Tongue (tissue), 1 donor: ENCODE measurements at regions not wholly inside any gene's neighbourhood (a gene's known extent, or its start where the extent isn't known, plus 50 kb on each side); places are given as distances from the start of the nearest gene placed in this dataset.
A peak's percentile ranks its signal among the peaks of the same experiment; 100 is the strongest.
"Not testable (repeated sequence)": the region's sequence is repeated elsewhere in the genome, so short reads cannot be mapped to it uniquely, and the experiment has no call there.

ENCODE experiments used
- DNase-seq: peaks from one replicate; pipeline ENCODE4 v3.0.0-alpha.2; 2015

GRCh38 chr4:107391009-107391629 is 328.9 kb downstream of the PAPSS1 start:
- DNase-seq, result no peak

DNA sequence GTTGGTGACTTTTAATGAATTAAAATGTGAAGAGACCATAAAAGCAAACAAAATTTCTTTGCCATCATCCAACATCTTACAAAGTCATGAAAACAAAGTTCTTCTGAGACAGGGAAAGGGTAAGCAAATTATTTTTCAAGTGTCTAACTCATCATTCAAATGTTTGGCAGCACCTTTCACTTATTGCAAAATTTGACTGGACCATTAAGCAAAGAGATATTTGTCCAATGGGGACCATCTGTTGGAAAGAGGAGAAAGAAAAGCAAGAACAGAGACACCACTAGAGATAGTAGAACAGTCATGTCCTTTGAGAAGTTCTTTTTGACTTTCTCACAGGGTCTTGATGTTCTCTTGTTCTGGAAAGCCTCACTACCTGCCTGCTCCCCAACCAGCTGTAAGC is 330.1 kb downstream of the PAPSS1 start:
- DNase-seq, result no peak

- no peak for DNase-seq
These were observed 331.2 kb downstream of the PAPSS1 start for GRCh38 chr4:107388736-107389274.

DNA sequence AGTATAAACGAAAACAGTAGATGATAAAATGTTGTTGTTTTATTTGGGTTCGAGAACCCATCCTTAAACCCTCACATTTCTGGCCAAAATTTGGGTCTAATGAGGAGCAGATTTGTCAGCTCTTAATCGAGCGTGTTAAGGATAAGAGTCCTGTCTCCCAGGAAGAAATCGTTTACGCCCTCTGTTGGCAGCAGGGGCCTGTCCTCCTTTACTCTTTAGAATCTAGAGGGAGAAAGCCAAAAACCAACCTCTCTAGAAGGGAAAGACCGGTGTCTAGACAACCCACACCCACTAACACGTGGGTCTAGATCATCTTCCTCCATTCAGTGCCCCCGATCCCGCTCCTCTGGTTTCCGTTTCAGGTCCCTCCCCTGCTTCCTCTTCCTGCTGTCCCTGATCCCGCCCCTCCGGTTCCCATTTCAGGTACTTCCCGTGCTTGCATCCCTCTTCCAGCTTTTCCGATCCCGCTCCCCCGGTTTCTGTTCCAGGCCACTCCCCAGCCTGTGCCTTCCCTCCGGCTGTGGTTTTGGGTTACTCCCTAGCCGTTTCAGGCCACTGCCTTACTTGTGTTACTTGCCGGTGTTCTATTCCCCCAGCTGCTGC is 339.1 kb downstream of the PAPSS1 start:
- no peak for DNase-seq

DNA sequence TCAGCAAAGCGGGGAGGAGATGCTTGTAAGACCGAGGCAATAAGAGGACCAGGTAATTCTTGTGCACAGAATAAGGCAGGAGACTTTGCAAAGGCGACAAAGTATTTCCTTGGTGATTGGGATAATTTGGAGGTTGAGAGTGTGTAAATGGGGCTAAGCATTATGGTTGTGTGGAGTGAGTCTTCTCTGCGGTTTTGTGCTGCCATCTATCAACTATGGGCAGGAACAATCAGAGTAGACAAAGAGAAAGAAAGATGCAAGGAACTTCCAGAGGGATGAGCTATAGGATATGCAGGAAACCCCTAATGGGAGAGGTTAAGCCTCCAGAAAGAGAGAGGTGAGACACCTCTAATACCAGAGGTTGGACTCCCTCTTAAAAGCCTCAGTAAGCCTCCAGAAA is 339.8 kb downstream of the PAPSS1 start:
- DNase-seq, result no peak

GRCh38 chr4:107379054-107379869 is 340.8 kb downstream of the PAPSS1 start:
- DNase-seq, result peak; percentile 19

DNA sequence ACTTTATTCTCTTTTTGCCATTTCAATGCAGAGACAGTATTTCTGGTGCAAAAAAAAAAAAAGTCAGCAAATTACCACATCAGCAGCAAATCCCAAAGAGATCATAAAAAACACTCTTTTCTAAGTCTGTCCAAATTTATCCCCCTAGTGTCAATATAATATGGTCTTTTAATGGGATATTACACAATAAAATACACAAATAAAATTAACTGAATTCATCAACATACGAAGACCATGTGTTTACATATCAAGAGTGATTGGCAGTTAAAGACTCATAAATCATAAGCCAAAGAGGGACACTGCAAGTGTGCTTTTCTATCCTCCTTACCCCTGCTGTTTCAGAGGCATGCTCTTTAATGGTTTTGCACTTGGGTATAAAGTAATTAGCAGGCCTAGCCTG is 340.2 kb upstream of the DKK2 start:
- no peak for DNase-seq

GRCh38 chr4:107366900-107367299 is 330.8 kb upstream of the DKK2 start:
- DNase-seq, result no peak

DNA sequence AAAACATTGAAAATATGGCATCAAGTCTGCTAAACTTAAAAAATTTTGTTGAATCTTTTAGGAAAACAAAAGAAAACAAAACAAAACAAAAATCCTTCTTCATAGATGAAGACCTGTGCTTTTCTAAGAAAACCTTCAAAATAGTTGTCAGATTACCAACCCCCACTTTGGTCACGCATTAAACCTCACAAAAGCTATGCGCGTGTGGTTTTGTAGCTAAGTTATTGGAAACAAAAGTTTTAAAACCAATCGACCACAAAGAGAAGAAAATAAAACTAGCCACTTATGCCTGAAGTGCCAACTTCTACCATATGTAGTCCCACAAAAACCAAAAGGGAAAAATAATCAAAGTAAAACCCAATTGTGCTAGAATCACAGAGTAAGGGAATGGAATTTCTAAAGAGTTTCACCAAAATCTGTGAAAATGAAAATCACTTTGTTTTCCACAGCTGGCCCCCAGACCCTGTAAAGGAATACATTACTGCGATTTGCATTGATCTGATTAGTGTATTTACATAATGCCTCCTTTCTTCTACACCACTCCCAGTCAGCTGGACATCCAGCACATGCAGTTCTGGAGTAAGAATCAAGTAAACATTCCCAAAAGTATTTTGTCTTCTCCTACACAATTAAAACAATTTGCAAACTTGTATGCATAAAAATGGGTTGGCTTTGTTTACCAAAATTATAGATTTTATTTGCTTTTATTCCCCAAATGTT is 330.1 kb upstream of the DKK2 start:
- no peak for DNase-seq

DNA sequence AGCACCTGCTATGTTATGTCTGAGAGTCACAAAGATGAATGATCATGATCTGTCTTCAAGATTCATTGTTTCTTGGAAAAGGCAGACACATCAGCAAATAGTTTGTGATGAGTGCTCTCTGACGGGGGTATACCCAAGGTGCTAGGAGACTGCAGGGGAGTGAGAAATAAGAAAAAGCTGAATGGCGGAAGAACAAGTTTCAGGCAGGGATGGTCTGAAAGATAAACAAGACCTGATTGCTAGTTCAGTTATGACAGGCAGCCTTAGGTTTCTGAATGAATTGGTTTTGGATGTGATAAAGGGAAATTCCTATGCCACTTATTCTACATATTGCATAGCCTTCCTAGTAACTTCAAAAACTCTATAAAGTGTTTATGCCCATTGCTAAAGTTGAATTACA is 327.0 kb upstream of the DKK2 start:
- DNase-seq, result no peak

- no peak for DNase-seq
These were observed 323.1 kb upstream of the DKK2 start for GRCh38 chr4:107359208-107359607.

DNA sequence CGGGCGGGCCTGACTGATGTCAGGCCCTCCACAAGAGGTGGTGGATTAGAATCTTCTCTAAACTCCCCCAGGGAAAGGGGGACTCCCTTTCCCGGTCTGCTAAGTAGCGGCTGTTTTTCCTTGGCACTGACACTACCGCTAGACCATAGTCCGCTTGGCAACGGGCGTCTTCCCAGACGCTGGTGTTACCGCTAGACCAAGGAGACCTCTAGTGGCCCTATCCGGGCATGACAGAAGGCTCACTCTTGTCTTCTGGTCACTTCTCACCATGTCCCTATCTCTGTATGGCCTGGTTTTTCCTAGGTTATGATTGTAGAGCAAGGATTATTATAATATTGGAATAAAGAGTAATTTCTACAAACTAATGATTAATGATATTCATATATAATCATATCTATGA is 318.2 kb upstream of the DKK2 start:
- not testable (repeated sequence) for DNase-seq

DNA sequence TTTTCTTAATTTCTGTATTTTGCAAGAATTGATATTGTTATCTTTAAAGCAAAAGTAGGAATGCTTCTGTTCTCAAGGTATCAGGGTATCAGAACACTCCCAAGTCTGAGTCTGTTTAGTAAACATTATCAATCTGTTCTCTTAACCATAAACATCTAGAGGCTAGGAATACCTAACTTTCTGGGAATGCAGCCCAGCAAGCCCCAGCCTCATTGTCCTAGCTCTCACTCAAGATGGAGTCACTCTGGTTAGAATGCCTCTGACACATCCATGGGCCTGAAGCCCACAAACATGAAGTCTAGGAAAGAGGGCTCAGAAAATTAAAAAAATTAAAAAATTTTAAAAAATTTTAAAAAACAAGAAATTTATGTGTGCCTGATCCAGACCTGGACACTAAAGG is 315.1 kb upstream of the DKK2 start:
- no peak for DNase-seq

DNA sequence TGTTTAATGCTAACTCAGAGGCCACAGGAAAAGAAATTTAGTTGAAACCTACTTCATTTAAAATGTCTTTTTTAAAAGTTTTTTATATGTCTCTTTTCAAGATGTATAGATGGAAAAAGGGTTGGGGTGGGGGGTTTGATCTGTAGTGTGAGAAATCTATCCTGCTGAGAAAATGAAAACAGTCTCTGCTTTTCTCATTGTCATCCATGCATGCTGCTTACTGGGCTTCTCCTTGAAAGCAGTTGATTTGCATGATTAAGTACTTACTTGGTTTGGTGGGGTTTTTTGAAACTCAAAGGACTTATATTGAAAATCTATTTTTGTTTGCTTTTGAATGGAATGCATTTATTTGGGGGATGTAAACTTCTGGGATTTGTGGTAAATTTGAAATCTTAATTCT is 313.6 kb upstream of the DKK2 start:
- no peak for DNase-seq

DNA sequence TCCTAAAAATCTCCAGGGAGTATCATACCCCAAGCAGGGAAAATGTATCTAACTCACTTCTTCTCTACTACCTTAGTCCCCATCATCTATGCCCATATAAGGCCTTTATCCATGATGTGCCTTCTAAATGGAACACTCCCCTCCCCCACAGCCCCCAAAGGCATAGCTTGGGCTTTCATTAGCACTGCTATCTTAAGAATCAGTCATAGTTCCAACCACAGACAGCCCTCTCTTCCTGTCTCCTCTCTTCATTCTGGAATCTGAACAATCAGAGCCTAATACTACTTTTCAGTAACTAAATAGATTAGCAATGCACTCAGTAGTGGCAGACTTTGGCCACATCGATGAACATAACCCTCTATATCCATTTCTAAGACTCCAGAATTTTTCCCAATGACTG is 313.2 kb upstream of the DKK2 start:
- DNase-seq, result no peak

DNA sequence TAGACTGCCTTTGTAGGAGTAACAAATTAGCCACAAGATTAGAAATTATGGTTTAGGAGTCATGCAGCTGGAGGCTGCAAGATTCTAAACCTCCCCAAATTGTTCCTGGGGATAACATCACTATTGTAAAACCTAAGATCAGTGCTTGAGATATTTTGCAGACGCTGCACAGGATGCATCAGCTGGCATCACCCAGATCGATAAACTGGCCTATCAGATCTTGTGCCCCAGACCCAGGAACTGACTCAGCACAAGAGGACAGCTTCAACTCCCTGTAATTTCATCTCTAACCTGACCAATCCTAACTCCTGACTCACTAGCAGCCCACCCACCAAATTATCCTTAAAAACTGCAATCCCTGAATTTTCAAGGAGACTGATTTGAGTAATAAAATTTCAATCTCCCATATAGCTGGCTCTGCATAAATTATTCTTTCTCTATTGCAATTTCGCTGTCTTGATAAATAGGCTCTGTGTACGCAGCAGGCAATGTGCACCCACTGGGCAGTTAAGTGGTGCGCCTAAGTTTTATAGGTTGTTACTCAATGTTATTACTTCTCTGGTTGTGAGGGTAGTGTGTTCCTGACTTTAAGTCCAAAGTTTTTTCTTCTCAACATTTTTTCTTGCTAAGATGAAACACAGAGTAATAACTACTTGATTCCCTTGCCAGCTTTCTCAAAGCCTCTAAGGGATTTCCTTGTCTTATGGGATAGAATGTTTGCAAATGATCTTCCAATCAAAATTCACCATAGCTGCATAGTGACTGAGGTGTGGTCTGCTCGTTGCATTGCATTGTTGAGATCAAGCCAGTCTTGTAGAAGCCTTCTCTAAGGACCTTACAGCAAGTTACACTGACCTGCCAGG is 312.3 kb upstream of the DKK2 start:
- no peak for DNase-seq

DNA sequence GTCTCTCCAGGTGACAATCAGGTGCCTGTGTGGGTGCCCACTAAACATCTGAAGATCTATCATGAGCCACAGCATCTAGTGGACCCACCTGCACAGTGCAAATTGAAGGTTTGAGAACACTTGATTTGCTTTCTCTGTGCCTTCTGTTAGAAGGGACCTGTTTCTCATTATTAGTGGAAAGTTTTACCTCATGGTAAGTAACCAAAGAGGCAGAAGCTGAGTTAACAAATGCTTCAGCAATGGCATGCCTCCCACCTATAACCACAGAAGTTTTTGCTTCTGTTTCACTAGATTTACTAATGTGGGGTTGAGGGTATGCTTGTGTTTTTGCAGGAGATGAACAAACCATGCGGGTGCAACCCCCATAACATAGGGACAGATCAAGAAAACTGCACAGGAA is 297.4 kb upstream of the DKK2 start:
- DNase-seq, result no peak

GRCh38 chr4:107332656-107333055 is 296.5 kb upstream of the DKK2 start:
- DNase-seq, result not testable (repeated sequence)

GRCh38 chr4:107330916-107331315 is 294.8 kb upstream of the DKK2 start:
- DNase-seq, result no peak

DNA sequence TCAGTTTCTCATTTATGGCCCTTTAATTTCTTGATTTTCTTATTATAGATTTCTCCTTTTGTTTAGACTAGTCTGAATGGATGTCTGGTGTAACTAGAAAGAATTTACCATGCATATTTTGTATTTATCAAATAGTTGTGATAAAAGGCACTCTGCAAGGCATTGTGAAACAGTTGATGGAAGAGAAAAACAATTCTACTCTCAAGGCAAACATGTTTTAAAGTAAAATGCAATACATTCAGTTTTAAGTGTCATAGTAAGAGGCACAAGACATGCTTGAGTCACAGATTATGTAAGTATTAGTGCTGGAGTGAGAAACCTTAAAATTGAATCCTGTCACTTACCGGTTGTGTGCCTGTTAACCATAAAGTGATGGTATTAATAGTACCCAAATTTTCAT is 283.3 kb upstream of the DKK2 start:
- DNase-seq, result no peak

DNA sequence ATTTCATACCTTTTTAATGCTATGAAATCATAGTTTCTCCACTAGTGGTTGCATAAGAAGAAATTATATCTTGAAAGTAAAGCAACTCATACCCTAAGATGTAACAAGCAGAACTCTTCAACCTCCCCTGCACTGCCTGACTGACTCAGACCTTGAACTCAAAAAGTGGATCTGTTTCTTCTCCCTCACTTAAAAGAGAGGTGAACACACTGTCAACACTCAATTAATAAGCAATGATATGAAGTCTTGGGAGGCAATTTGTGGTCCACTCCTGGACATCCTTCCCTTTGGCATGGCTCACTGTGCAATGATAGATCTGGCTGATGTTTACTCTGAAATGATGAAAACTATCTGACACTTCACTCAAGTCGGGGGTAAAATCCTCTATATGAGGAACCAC is 282.0 kb upstream of the DKK2 start:
- no peak for DNase-seq

DNA sequence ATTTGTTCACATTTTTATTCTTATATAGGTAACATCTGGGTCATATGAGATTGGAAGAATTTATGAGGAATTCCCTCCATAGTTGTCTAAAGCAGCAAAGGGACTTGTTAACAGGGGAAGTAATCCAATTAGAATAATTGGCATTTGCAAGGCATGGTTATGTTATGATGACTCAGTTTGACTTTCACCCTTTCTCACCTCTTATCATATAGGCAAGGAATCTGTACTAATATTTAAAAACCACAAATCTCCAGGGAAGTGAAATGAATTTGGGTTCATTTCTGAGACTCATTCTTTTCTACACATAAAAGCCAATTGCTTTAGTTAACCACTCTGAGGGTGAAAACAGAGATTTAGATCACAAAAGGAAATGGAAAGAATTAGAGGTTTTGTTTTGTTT is 281.5 kb upstream of the DKK2 start:
- no peak for DNase-seq
